ENCODE measurements at regions not wholly inside any gene's neighbourhood (a gene's known extent, or its start where the extent isn't known, plus 50 kb on each side); places are given as distances from the start of the nearest gene placed in this dataset.

- Histone ChIP-seq H3K27ac (no peak overlapping the region), H3K4me1 (no peaks in the 10 kb centered on the region), H3K9me3 (no peaks in the 10 kb centered on the region), H3K27me3 (no peaks in the 10 kb centered on the region), H3K36me3 (no peaks in the 10 kb centered on the region), H3K4me3 (no peak overlapping the region)
- 54% methylated on average over 6 of the region's 6 CpGs for WGBS
- TF ChIP-seq POLR2A (IDR thresholded peaks at IDR 0.05) = no peak
- no peak for TF ChIP-seq EP300 (IDR thresholded peaks at IDR 0.05)
- TF ChIP-seq CTCF (IDR thresholded peaks at IDR 0.05) = no peak
- TF ChIP-seq POLR2AphosphoS5 (IDR thresholded peaks at IDR 0.05) = no peak
- no peak for DNase-seq (ENCODE audit: low spot score in 2 of 2)
Observed at GRCh38 chrX:104427073-104427472, 138.9 kb upstream of the IL1RAPL2 start.

GRCh38 chrX:104420907-104421306 is 145.1 kb upstream of the IL1RAPL2 start:
- WGBS = 37% methylated on average over 4 of the region's 4 CpGs
- no peaks in the 10 kb centered on the region for H3K9me3 ChIP-seq
- DNase-seq (ENCODE audit: low spot score in 2 of 2) = no peak
- no peaks in the 10 kb centered on the region for H3K4me1 ChIP-seq
- no peak overlapping the region for H3K27ac ChIP-seq
- no peak overlapping the region for H3K4me3 ChIP-seq
- H3K27me3 ChIP-seq = no peaks in the 10 kb centered on the region
- H3K36me3 ChIP-seq = no peaks in the 10 kb centered on the region
- no peak for TF ChIP-seq CTCF (IDR thresholded peaks at IDR 0.05)
- TF ChIP-seq EP300 (IDR thresholded peaks at IDR 0.05) = no peak
- TF ChIP-seq POLR2AphosphoS5 (IDR thresholded peaks at IDR 0.05) = no peak
- no peak for TF ChIP-seq POLR2A (IDR thresholded peaks at IDR 0.05)

GRCh38 chrX:104419926-104420325 is 146.1 kb upstream of the IL1RAPL2 start:
- no peaks in the 10 kb centered on the region for H3K9me3 ChIP-seq
- TF ChIP-seq POLR2A (IDR thresholded peaks at IDR 0.05) (no peak), EP300 (IDR thresholded peaks at IDR 0.05) (no peak), POLR2AphosphoS5 (IDR thresholded peaks at IDR 0.05) (no peak), CTCF (IDR thresholded peaks at IDR 0.05) (no peak)
- no peak for DNase-seq (ENCODE audit: low spot score in 2 of 2)
- no peaks in the 10 kb centered on the region for H3K27me3 ChIP-seq
- H3K4me3 ChIP-seq = no peak overlapping the region
- no peaks in the 10 kb centered on the region for H3K36me3 ChIP-seq
- WGBS = 63% methylated on average over 2 of the region's 2 CpGs
- H3K4me1 ChIP-seq = no peaks in the 10 kb centered on the region
- H3K27ac ChIP-seq = no peak overlapping the region

GRCh38 chrX:104419211-104419610 is 146.8 kb upstream of the IL1RAPL2 start:
- Histone ChIP-seq H3K4me3 (no peak overlapping the region), H3K9me3 (no peaks in the 10 kb centered on the region), H3K27ac (no peak overlapping the region), H3K4me1 (no peaks in the 10 kb centered on the region), H3K36me3 (no peaks in the 10 kb centered on the region), H3K27me3 (no peaks in the 10 kb centered on the region)
- WGBS = 70% methylated on average over 1 of the region's 1 CpG
- DNase-seq (ENCODE audit: low spot score in 2 of 2) = no peak
- TF ChIP-seq POLR2AphosphoS5 (IDR thresholded peaks at IDR 0.05) = no peak
- no peak for TF ChIP-seq EP300 (IDR thresholded peaks at IDR 0.05)
- no peak for TF ChIP-seq POLR2A (IDR thresholded peaks at IDR 0.05)
- TF ChIP-seq CTCF (IDR thresholded peaks at IDR 0.05) = no peak

GRCh38 chrX:104411800-104412199 is 154.2 kb upstream of the IL1RAPL2 start:
- no peaks in the 10 kb centered on the region for H3K36me3 ChIP-seq
- no peak for DNase-seq (ENCODE audit: low spot score in 2 of 2)
- 38% methylated on average over 2 of the region's 3 CpGs for WGBS

More at GRCh38 chrX:104411800-104412199, 154.2 kb upstream of the IL1RAPL2 start:
- Histone ChIP-seq H3K4me1 (no peaks in the 10 kb centered on the region), H3K9me3 (no peaks in the 10 kb centered on the region), H3K27ac (no peak overlapping the region), H3K4me3 (no peak overlapping the region), H3K27me3 (no peaks in the 10 kb centered on the region)
- TF ChIP-seq POLR2A (IDR thresholded peaks at IDR 0.05) (no peak), CTCF (IDR thresholded peaks at IDR 0.05) (no peak), EP300 (IDR thresholded peaks at IDR 0.05) (no peak), POLR2AphosphoS5 (IDR thresholded peaks at IDR 0.05) (no peak)

Data from suprapubic skin (tissue), 4 donors.